H7 (cell line): ENCODE measurements at regions not wholly inside any gene's neighbourhood (a gene's known extent, or its start where the extent isn't known, plus 50 kb on each side); places are given as distances from the start of the nearest gene placed in this dataset.
"Not testable (repeated sequence)": the region's sequence is repeated elsewhere in the genome, so short reads cannot be mapped to it uniquely, and the experiment has no call there.

Experiments used
- DNase-seq: peaks from one replicate; pipeline ENCODE4 v3.0.0; 2012
- H3K27me3 ChIP-seq: 2 replicates; pipeline ENCODE4 v1.6.0; 2011; ENCODE audit warnings: mild to moderate bottlenecking, low read length; ENCODE audit not compliant: control insufficient read depth, insufficient read depth
- H3K36me3 ChIP-seq: replicated peaks from 2 replicates; pipeline ENCODE4 v1.5.1; 2011; ENCODE audit warnings: low read length; ENCODE audit not compliant: control insufficient read depth, insufficient read depth
- H3K4me3 ChIP-seq: 2 replicates; pipeline ENCODE4 v1.5.1; 2011; ENCODE audit warnings: low read depth, mild to moderate bottlenecking, control low read depth, low read length, moderate library complexity; ENCODE audit not compliant: insufficient read depth

DNA sequence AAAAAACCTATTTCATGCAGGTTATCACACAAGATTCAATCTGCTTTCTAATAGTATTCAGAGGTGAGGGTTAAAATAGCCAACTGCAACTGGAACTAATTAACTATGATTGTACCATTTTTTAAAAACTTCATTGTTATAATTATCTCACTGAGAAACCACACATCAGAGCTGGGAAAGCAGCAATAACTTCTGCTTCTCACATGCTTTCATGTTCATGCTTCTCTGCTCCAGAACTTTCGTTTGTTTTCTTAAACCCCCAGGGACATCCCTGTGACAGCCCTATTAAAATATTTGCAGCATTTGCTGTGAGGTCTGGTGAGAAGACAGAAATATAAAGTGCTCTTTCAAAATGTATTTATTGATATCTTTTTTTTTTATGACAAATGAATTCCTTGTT, 389.0 kb upstream of the SORCS1 start:
- DNase-seq: no peak
- Histone ChIP-seq H3K36me3 (no peaks in the 10 kb centered on the region), H3K4me3 (no peak overlapping the region), H3K27me3 (no peaks in the 10 kb centered on the region)

- no peaks in the 10 kb centered on the region for H3K36me3 ChIP-seq
- no peaks in the 10 kb centered on the region for H3K27me3 ChIP-seq
- no peak overlapping the region for H3K4me3 ChIP-seq
- DNase-seq: no peak
These were observed 388.5 kb upstream of the SORCS1 start for GRCh38 chr10:107552963-107553362.

DNA sequence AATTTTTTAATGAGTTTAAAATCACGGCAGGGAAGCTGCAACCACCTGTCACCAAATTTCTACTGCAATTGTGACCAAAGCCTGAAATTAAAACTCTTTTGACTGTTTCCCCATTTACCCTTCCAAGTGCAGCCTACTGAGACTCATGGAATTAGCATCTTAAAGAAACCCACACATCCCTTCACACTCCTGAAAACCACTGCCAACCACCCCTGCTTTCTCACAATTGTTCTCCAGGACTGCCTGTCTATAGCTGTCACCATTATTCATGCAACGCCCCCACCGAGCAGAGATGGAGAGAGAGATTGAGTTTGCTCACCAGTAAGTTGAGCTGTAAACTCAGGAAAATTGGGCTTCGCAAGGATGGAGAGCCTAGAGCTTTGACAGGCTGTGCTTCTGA, 383.8 kb upstream of the SORCS1 start:
- H3K36me3 ChIP-seq: no peaks in the 10 kb centered on the region
- peak; percentile 61 for DNase-seq
- no peak overlapping the region for H3K4me3 ChIP-seq
- no peaks in the 10 kb centered on the region for H3K27me3 ChIP-seq

DNA sequence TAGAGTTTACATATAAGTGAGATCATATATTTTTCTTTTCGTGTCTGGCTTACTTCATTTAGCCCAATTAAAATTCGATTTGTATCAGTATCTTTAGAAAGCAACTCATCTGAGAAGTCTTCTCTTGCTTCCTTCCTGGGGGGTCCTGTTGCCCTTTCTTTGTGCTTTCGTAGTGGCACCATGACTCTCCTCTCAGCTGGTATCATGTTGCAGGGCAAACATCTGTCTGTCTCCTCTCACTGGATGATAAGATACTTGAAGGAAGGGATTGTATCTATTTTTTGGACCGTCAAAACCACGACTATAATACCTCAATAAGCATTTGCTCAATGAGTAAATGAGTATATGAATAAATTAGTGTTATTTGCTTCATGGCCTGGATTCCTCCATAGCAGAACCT, 382.5 kb upstream of the SORCS1 start:
- no peaks in the 10 kb centered on the region for H3K36me3 ChIP-seq
- no peak overlapping the region for H3K4me3 ChIP-seq
- H3K27me3 ChIP-seq: no peaks in the 10 kb centered on the region
- DNase-seq: no peak

GRCh38 chr10:107546284-107546683, 381.8 kb upstream of the SORCS1 start:
- Histone ChIP-seq H3K36me3 (no peaks in the 10 kb centered on the region), H3K4me3 (no peak overlapping the region), H3K27me3 (no peaks in the 10 kb centered on the region)
- no peak for DNase-seq

DNA sequence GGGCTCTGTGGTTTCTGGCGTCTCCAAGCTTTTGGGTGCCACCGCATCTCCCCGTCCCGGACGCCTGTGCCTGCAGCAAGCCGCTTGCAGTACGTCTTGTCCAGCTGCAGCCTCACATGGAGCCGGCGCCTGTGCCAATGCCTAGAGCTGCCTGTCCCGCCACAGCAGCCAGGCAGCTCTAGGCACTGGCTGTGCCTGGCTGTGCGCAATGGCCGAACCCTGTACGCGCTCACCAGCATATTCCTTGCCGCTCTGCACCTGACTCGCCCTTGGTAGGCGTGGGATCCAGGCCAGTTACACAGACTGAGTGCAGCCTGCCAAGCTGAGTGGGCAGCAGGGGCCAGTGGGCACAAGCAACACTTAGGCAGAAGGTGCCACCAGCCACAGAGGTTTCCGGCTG, 381.2 kb upstream of the SORCS1 start:
- Histone ChIP-seq H3K4me3 (no peak overlapping the region), H3K27me3 (no peaks in the 10 kb centered on the region), H3K36me3 (no peaks in the 10 kb centered on the region)
- DNase-seq: no peak

- H3K27me3 ChIP-seq: no peaks in the 10 kb centered on the region
- H3K36me3 ChIP-seq: no peaks in the 10 kb centered on the region
- peak; percentile 43 for DNase-seq
- no peak overlapping the region for H3K4me3 ChIP-seq
These were observed 380.4 kb upstream of the SORCS1 start for GRCh38 chr10:107544706-107545520.

GRCh38 chr10:107542607-107543006, 378.1 kb upstream of the SORCS1 start:
- no peak for DNase-seq
- H3K4me3 ChIP-seq: no peak overlapping the region
- H3K27me3 ChIP-seq: no peaks in the 10 kb centered on the region
- H3K36me3 ChIP-seq: no peaks in the 10 kb centered on the region

DNA sequence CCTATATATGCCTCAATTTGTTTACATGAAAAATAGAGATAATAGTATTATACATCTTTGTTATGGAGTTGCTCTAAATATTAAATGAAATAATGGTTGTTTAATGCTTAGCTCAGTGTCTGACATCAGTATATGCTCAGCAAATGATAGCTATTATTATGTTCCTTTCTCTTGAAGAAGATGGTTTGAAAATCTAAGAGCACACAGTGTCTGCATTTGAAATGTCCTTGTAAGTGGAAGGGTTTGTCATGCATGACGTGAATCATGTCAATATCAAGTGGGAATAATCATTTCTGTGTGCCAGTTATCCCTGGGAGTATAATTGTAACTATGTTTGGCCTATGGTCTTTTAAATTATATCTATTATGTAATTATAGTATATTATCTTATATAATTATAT, 377.5 kb upstream of the SORCS1 start:
- DNase-seq: no peak
- Histone ChIP-seq H3K4me3 (no peak overlapping the region), H3K27me3 (no peaks in the 10 kb centered on the region), H3K36me3 (no peaks in the 10 kb centered on the region)

GRCh38 chr10:107540981-107541380, 376.5 kb upstream of the SORCS1 start:
- H3K4me3 ChIP-seq: no peak overlapping the region
- DNase-seq: no peak
- no peaks in the 10 kb centered on the region for H3K27me3 ChIP-seq
- no peaks in the 10 kb centered on the region for H3K36me3 ChIP-seq

DNA sequence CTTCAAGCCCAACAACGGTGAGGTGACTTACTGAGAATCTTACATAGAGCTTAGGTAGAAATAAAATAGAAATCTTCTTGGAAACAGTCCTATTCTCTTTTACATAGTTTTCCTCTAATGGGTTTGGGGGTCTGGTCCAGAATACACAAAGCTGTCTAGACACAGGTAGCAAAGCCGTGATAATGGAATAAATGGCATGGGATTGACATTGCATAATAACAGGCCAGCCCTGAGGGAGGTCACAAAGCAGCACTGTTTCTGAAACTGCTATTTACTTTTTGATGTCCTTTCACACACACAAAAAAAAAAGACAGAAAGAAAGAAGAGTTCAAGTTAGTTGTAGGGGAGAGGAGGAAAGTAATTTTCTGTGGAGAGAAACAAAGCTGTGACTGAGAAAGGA, 364.8 kb upstream of the SORCS1 start:
- no peak for DNase-seq
- Histone ChIP-seq H3K4me3 (no peak overlapping the region), H3K27me3 (no peaks in the 10 kb centered on the region), H3K36me3 (no peaks in the 10 kb centered on the region)

DNA sequence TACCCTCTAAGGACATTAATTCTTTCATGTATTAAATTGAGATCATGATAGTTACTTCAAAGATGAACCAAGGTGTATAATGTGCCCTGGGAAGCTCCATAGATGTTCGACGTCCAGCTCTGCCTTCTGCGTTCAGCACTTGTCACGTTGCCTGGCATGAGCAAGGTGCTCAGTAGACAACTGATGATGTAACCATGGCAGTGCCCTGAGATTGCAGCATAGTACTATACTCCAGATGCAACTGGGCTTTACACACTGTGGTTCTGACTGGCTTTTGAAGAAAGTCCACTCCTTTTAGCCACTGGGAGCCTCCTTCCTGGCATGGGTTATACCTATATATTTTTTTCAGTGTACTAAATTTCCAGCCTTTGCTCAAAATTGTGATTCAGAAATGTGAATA, 355.8 kb upstream of the SORCS1 start:
- no peaks in the 10 kb centered on the region for H3K27me3 ChIP-seq
- no peaks in the 10 kb centered on the region for H3K36me3 ChIP-seq
- no peak overlapping the region for H3K4me3 ChIP-seq
- DNase-seq: no peak

- no peaks in the 10 kb centered on the region for H3K36me3 ChIP-seq
- H3K4me3 ChIP-seq: no peak overlapping the region
- no peak for DNase-seq
- no peaks in the 10 kb centered on the region for H3K27me3 ChIP-seq
These were observed 353.3 kb upstream of the SORCS1 start for GRCh38 chr10:107517811-107518210.

DNA sequence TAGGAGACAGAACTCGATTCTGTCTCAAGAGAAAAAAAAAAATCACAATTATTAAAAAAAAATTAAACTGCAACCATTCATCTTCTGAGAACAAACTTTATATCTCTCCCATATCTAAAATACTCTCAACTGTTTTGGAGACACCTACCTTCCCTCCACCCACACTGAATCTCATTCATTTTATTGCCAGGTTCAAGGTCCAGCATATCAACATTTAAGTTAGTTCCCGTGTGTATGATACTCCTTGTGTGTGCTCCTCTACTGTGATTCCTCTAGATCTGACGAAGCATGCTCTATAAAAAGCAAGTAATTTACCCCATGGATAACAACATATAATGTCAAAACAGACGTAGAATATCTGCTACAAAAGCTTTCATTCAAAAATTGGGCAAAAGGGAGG, 351.8 kb upstream of the SORCS1 start:
- no peaks in the 10 kb centered on the region for H3K36me3 ChIP-seq
- DNase-seq: no peak
- no peaks in the 10 kb centered on the region for H3K27me3 ChIP-seq
- H3K4me3 ChIP-seq: no peak overlapping the region

DNA sequence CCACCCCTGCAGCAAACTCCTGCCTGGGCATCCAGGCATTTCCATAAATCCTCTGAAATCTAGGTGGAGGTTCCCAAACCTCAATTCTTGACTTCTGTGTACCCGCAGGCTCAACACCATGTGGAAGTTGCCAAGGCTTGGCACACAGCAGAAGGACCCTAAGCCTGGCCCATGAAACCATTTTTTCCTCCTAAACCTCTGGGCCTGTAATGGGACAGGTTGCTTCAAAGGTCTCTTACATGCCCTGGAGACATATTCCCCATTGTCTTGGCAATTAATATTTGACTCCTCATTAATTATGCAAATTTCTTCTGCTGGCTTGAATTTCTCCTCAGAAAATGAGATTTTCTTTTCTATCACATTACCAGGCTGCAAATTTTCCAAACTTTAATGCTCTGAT, 339.5 kb upstream of the SORCS1 start:
- not testable (repeated sequence) for H3K27me3 ChIP-seq, H3K36me3 ChIP-seq, DNase-seq, H3K4me3 ChIP-seq
